Uterus (tissue), 3 donors: ENCODE measurements at regions not wholly inside any gene's neighbourhood (a gene's known extent, or its start where the extent isn't known, plus 50 kb on each side); places are given as distances from the start of the nearest gene placed in this dataset.
"Not testable (repeated sequence)": the region's sequence is repeated elsewhere in the genome, so short reads cannot be mapped to it uniquely, and the experiment has no call there.

Source experiments
- DNase-seq, 2 donors: peaks; one replicate each; pipeline ENCODE4 v3.0.0-alpha.2; 2019 to 2020
- H3K27ac ChIP-seq, 2 donors: fragments of 200-600 bp; sonication (generic); 1 replicate in 1 of 2; 2 replicates in 1 of 2; pipeline ENCODE4 v1.5.1; 2016 to 2018
- H3K27me3 ChIP-seq, 2 donors: fragments of 200-600 bp; sonication (generic); one replicate each; pipeline ENCODE4 v1.5.1; 2018 to 2019; ENCODE audit warnings: control low read depth in 1 of 2
- H3K36me3 ChIP-seq, 2 donors: fragments of 200-600 bp; sonication (generic); one replicate each; pipeline ENCODE4 v1.5.1; 2019; ENCODE audit warnings: control low read depth in 1 of 2
- H3K4me1 ChIP-seq, 2 donors: fragments of 200-600 bp; sonication (generic); one replicate each; pipeline ENCODE4 v1.5.1; 2018 to 2019; ENCODE audit warnings: control low read depth in 1 of 2
- H3K4me3 ChIP-seq, 2 donors: fragments of 200-600 bp; sonication (generic); 1 replicate in 1 of 2; 2 replicates in 1 of 2; pipeline ENCODE4 v1.5.1; 2018 to 2019; ENCODE audit warnings: mild to moderate bottlenecking in 1 of 2
- H3K9me3 ChIP-seq, 2 donors: fragments of 200-600 bp; sonication (generic); one replicate each; pipeline ENCODE4 v1.5.1; 2019; ENCODE audit warnings: control low read depth in 1 of 2
- POLR2A ChIP-seq, 2 donors: fragments of 450-650 bp; IDR thresholded peaks; one replicate each; pipeline ENCODE4 v1.6.1; 2016; ENCODE audit warnings: antibody characterized with exemption in 2 of 2, mild to moderate bottlenecking in 1 of 2, moderate library complexity in 1 of 2
- intact Hi-C: fragments of 100-400 bp; cut with DNase I; formaldehyde crosslinking; loops from one replicate; pipeline ENCODE4 v1.15.1; 2023; ENCODE audit warnings: low total_unique reads
- TF ChIP-seq, protein P1 (sequence below), 4 experiments: fragments of 200-600 bp in 2 of 4; fragments of 450-650 bp in 2 of 4; sonication (generic) in 2 of 4; IDR thresholded peaks; one replicate each; pipeline ENCODE4 v1.5.1; 2016 to 2019; ENCODE audit warnings: antibody characterized with exemption in 4 of 4, mild to moderate bottlenecking in 2 of 4, moderate library complexity in 1 of 4
- donor health status: DM: yes; HTN: yes; CAD: no.

DNA sequence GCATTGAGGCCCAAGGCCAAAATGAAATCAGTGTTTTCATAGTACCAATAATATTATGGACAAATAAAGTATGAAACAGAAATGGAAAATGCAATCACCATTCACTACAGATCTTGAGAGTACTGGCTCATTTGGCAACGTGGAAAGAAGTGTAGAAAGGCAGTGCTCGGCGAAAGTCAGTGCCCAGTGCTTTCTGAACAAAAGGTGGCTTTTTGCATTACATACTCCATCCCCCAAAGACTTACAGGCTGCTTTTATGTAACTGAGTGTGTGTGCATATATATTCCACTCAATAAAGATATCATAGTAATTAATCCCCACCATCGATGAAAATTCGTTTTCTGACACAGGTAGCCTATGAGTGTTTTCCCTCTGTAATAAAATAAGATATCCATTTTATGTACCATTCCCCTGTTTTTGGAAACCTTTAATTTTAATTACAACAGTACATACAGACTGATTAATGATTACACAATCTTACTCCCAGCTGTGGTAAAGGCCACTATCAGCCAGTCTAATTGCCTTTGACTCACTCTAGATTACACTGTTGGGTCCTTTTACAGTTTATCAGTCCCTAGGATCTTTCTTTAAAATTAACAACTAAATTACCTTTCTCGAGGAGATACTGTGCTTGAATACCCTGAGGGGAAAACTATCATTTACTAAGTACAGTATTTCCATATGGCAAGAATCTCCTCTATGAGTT lies 65.9 kb downstream of the MAD2L1 start:
- DNase-seq, result no peak
- Histone ChIP-seq H3K27ac (no peak overlapping the region), H3K4me3 (no peak overlapping the region), H3K36me3 (no peaks in the 10 kb centered on the region), H3K27me3 (no peaks in the 10 kb centered on the region), H3K4me1 (no peaks in the 10 kb centered on the region), H3K9me3 (no peaks in the 10 kb centered on the region)
- no peak for TF ChIP-seq POLR2A (IDR thresholded peaks at IDR 0.05)
- TF ChIP-seq, protein P1, sequence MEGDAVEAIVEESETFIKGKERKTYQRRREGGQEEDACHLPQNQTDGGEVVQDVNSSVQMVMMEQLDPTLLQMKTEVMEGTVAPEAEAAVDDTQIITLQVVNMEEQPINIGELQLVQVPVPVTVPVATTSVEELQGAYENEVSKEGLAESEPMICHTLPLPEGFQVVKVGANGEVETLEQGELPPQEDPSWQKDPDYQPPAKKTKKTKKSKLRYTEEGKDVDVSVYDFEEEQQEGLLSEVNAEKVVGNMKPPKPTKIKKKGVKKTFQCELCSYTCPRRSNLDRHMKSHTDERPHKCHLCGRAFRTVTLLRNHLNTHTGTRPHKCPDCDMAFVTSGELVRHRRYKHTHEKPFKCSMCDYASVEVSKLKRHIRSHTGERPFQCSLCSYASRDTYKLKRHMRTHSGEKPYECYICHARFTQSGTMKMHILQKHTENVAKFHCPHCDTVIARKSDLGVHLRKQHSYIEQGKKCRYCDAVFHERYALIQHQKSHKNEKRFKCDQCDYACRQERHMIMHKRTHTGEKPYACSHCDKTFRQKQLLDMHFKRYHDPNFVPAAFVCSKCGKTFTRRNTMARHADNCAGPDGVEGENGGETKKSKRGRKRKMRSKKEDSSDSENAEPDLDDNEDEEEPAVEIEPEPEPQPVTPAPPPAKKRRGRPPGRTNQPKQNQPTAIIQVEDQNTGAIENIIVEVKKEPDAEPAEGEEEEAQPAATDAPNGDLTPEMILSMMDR (IDR thresholded peaks at IDR 0.05), result no peak
- intact Hi-C loops, result no loop called here

DNA sequence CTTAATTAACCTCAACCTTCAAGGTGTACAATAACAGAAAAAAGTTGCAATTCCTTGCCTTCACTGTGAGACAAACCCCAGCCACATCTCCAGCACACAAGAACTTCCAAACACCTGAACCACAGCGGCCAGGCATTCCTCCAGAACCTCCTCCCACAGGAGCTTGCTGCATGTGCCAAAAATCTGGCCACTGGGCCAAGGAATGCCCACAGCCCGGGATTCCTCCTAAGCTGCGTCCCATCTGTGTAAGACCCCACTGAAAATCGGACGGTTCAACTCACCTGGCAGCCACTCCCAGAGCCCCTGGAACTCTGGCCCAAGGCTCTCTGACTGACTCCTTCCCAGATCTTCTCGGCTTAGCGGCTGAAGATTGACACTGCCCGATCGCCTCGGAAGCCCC lies 70.6 kb downstream of the MAD2L1 start:
- intact Hi-C loops, DNase-seq, H3K27ac ChIP-seq, H3K36me3 ChIP-seq, H3K4me3 ChIP-seq, H3K27me3 ChIP-seq, H3K9me3 ChIP-seq, H3K4me1 ChIP-seq: not testable (repeated sequence)

DNA sequence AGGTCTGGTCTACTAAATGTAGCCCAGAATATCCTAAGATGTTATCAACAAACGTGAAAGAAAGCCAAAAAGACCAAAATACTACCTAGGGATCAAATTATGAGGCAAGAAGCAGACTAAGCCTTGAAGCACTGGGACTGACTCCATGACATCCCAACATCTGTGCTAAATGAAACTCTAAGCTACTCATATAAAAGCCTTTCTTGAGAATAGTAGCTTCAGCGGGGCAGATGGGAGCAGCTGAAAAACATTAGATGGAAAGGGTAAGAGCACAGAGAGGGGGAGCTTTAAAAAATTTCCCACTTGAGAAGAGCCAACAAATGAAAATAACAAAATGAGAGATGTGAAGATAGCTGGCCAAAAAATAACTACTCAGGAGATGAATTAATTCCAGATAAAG lies 81.7 kb downstream of the MAD2L1 start:
- Histone ChIP-seq H3K4me3 (no peak overlapping the region), H3K9me3 (no peaks in the 10 kb centered on the region), H3K4me1 (no peaks in the 10 kb centered on the region), H3K27ac (no peak overlapping the region), H3K36me3 (no peaks in the 10 kb centered on the region), H3K27me3 (no peaks in the 10 kb centered on the region)
- DNase-seq, result no peak
- TF ChIP-seq, protein P1 (IDR thresholded peaks at IDR 0.05), result no peak
- TF ChIP-seq POLR2A (IDR thresholded peaks at IDR 0.05), result no peak
- intact Hi-C loops, result no loop called here

DNA sequence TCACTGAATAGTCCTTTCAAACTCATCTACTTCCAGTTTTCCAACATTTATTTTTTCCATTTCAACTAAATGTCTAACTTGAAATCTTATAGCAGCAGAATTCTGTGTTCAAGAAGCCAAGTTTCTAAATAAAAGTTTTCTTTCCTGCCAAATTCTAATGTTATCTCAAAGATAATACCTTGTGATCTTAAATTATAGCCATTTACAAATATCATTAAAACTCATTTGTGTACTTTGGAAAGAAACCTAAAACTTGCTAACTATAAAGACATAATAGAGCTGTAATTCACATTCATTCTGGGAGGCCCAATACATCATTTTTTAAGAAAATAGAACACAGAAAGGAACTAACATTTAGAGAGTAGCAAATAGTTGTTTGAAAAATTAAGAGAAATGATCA lies 83.9 kb downstream of the MAD2L1 start:
- no peak overlapping the region for H3K27ac ChIP-seq
- intact Hi-C loops, result no loop called here
- H3K36me3 ChIP-seq, result no peaks in the 10 kb centered on the region
- H3K4me3 ChIP-seq, result no peak overlapping the region
- no peaks in the 10 kb centered on the region for H3K4me1 ChIP-seq
- TF ChIP-seq, protein P1 (IDR thresholded peaks at IDR 0.05), result no peak
- H3K9me3 ChIP-seq, result no peaks in the 10 kb centered on the region
- DNase-seq, result no peak
- H3K27me3 ChIP-seq, result no peaks in the 10 kb centered on the region

DNA sequence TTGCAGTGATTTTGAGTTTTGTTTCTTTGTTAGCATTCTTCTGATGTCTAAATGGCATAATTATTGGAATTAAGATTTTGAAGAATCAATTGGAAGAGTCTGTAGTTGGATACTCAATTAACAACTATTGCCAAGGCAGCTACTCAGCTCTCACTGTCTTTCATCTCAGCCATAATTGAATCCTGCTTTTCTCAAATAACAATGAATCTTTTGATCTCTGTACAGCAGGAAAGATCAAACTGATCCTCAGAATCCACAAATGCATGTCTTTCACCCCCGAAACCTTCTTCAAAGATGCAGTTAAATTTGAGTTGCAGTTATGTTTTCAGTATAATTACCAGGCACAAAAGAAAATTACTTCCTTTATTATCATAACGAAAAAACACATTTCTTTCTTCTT lies 86.2 kb downstream of the MAD2L1 start:
- H3K4me3 ChIP-seq, result no peak overlapping the region
- no peaks in the 10 kb centered on the region for H3K9me3 ChIP-seq
- no peak overlapping the region for H3K27ac ChIP-seq
- no peaks in the 10 kb centered on the region for H3K4me1 ChIP-seq
- H3K36me3 ChIP-seq, result no peaks in the 10 kb centered on the region
- TF ChIP-seq, protein P1 (IDR thresholded peaks at IDR 0.05), result no peak
- TF ChIP-seq POLR2A (IDR thresholded peaks at IDR 0.05), result no peak
- no peaks in the 10 kb centered on the region for H3K27me3 ChIP-seq
- intact Hi-C loops, result no loop called here
- DNase-seq, result no peak
